NT2/D1 (cell line): ENCODE measurements at regions not wholly inside any gene's neighbourhood (a gene's known extent, or its start where the extent isn't known, plus 50 kb on each side); places are given as distances from the start of the nearest gene placed in this dataset.

Source experiments
- YY1 ChIP-seq: IDR thresholded peaks from 2 replicates; pipeline ENCODE4 v1.6.1; 2011; ENCODE audit not compliant: insufficient read length, insufficient read depth
- ZNF274 ChIP-seq: IDR thresholded peaks from 2 replicates; pipeline ENCODE4 v1.6.1; 2011; ENCODE audit warnings: mild to moderate bottlenecking, low read depth, low read length

GRCh38 chr5:68067976-68068603, 147.5 kb upstream of the PIK3R1 start:
- TF ChIP-seq YY1, result no peak
- TF ChIP-seq ZNF274, result no peak
